Colon (tissue), 2 donors: ENCODE measurements at regions not wholly inside any gene's neighbourhood (a gene's known extent, or its start where the extent isn't known, plus 50 kb on each side); places are given as distances from the start of the nearest gene placed in this dataset.
"Not testable (repeated sequence)": the region's sequence is repeated elsewhere in the genome, so short reads cannot be mapped to it uniquely, and the experiment has no call there.

Experiments
- FAIRE-seq: peaks from 2 replicates; lab custom pipeline; 2012; peaks lifted over from hg19 to GRCh38; lab: Jason Lieb, UNC
- donor health status: control.
- donor health status: control.

GRCh38 chr10:52951824-52952223, 179.2 kb upstream of the MBL2 start:
- no peak for FAIRE-seq

GRCh38 chr10:52950578-52950977, 178.0 kb upstream of the MBL2 start:
- no peak for FAIRE-seq

- no peak for FAIRE-seq
Measured at GRCh38 chr10:52949899-52950298, 177.3 kb upstream of the MBL2 start.

- FAIRE-seq: no peak
Measured at GRCh38 chr10:52946486-52946885, 173.9 kb upstream of the MBL2 start.

- not testable (repeated sequence) for FAIRE-seq
Measured at GRCh38 chr10:52945521-52945920, 172.9 kb upstream of the MBL2 start.

- no peak for FAIRE-seq
Measured at GRCh38 chr10:52940921-52941320, 168.3 kb upstream of the MBL2 start.

GRCh38 chr10:52939894-52940293, 167.3 kb upstream of the MBL2 start:
- FAIRE-seq: no peak

- FAIRE-seq: no peak
Measured at GRCh38 chr10:52933748-52934147, 161.2 kb upstream of the MBL2 start.

- FAIRE-seq: no peak
Measured at GRCh38 chr10:52927678-52928077, 155.1 kb upstream of the MBL2 start.

- FAIRE-seq: no peak
Measured at GRCh38 chr10:52923520-52923919, 150.9 kb upstream of the MBL2 start.

GRCh38 chr10:52918714-52919305, 146.2 kb upstream of the MBL2 start:
- no peak for FAIRE-seq

- FAIRE-seq: no peak
Measured at GRCh38 chr10:52915391-52915790, 142.8 kb upstream of the MBL2 start.

- FAIRE-seq: no peak
Measured at GRCh38 chr10:52911163-52911562, 138.6 kb upstream of the MBL2 start.

GRCh38 chr10:52908478-52908877, 135.9 kb upstream of the MBL2 start:
- no peak for FAIRE-seq

GRCh38 chr10:52906046-52906445, 133.5 kb upstream of the MBL2 start:
- FAIRE-seq: no peak

GRCh38 chr10:52903397-52903938, 130.9 kb upstream of the MBL2 start:
- FAIRE-seq: no peak

- FAIRE-seq: no peak
Measured at GRCh38 chr10:52900593-52900992, 128.0 kb upstream of the MBL2 start.

GRCh38 chr10:52897162-52897561, 124.6 kb upstream of the MBL2 start:
- no peak for FAIRE-seq

- FAIRE-seq: no peak
Measured at GRCh38 chr10:52895059-52895458, 122.5 kb upstream of the MBL2 start.

GRCh38 chr10:52890281-52890680, 117.7 kb upstream of the MBL2 start:
- no peak for FAIRE-seq

GRCh38 chr10:52889611-52890010, 117.0 kb upstream of the MBL2 start:
- FAIRE-seq: no peak

GRCh38 chr10:52883996-52884871, 111.7 kb upstream of the MBL2 start:
- no peak for FAIRE-seq

- no peak for FAIRE-seq
Measured at GRCh38 chr10:52879091-52879807, 106.7 kb upstream of the MBL2 start.
